ENCODE measurements at regions not wholly inside any gene's neighbourhood (a gene's known extent, or its start where the extent isn't known, plus 50 kb on each side); places are given as distances from the start of the nearest gene placed in this dataset.
A peak's percentile ranks its signal among the peaks of the same experiment; 100 is the strongest.
"Not testable (repeated sequence)": the region's sequence is repeated elsewhere in the genome, so short reads cannot be mapped to it uniquely, and the experiment has no call there.

GRCh38 chr2:109690822-109691541, 76.8 kb downstream of the SOWAHC start:
- in situ Hi-C loops (cut with HindIII; ENCODE audit: low pct_ligation_motif_present, low sequenced_read_pairs): no loop called here
- H3K4me3 ChIP-seq (ENCODE audit: low read depth, low read length): no peak overlapping the region
- DNase-seq: no peak
- H3K27me3 ChIP-seq (replicated peaks): no peaks in the 10 kb centered on the region
- no peaks in the 10 kb centered on the region for H3K36me3 ChIP-seq (replicated peaks)
- TF ChIP-seq CTCF (IDR thresholded peaks at IDR 0.05; ENCODE audit: low read depth, low read length, missing control alignments): no peak
- H3K27ac ChIP-seq: no peak overlapping the region

DNA sequence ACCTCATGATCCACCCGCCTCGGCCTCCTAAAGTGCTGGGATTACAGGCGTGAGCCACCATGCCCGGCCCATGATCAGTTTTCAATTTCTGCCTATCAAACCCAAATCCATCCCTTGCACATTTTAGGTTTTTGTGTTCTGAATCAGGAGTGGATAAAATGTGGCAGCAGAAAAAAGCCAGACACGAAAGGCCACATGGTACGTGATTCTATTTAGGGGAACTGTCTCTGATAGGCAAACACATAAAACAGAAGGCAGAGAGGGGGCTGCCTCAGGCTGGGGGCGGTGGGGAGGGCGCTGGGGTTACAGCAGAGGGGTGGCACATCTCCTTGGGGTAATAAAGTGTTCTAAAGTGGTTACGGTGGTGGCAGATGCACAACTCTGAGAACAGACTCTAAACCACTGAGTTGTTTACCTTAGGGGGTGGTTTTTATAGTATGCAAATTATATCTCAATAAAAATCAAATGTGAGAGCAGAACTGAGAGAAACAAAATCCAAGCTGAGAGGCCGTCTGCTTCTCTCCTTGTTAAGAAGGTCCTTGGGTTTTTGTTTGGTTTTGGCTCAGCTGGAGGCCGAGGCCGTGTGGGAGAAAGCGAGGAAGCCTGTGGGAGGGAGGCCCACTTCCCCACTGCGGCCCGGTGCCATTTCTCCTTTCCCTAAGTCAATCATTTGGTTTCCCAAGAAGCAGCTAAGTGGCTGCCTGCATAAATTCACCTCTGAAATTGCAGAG, 78.0 kb downstream of the SOWAHC start:
- in situ Hi-C loops (cut with HindIII; ENCODE audit: low pct_ligation_motif_present, low sequenced_read_pairs): no loop called here

GRCh38 chr2:109692831-109693230, 78.7 kb downstream of the SOWAHC start:
- H3K27me3 ChIP-seq (replicated peaks): not testable (repeated sequence)

More for the DNA sequence above, 78.0 kb downstream of the SOWAHC start:
- Histone ChIP-seq H3K27me3 (replicated peaks) (no peaks in the 10 kb centered on the region), H3K36me3 (replicated peaks) (no peaks in the 10 kb centered on the region), H3K4me3 (ENCODE audit: low read depth, low read length) (no peak overlapping the region), H3K27ac (no peak overlapping the region)
- TF ChIP-seq CTCF (IDR thresholded peaks at IDR 0.05; ENCODE audit: low read depth, low read length, missing control alignments): no peak
- no peak for DNase-seq

GRCh38 chr2:109693292-109693691, 79.1 kb downstream of the SOWAHC start:
- in situ Hi-C loops (cut with HindIII; ENCODE audit: low pct_ligation_motif_present, low sequenced_read_pairs); DNase-seq; H3K27ac ChIP-seq; H3K36me3 ChIP-seq (replicated peaks); H3K27me3 ChIP-seq (replicated peaks); H3K4me3 ChIP-seq (ENCODE audit: low read depth, low read length): not testable (repeated sequence)

More at GRCh38 chr2:109692831-109693230, 78.7 kb downstream of the SOWAHC start:
- in situ Hi-C loops (cut with HindIII; ENCODE audit: low pct_ligation_motif_present, low sequenced_read_pairs); DNase-seq; H3K4me3 ChIP-seq (ENCODE audit: low read depth, low read length); H3K36me3 ChIP-seq (replicated peaks); H3K27ac ChIP-seq: not testable (repeated sequence)

- TF ChIP-seq CTCF (IDR thresholded peaks at IDR 0.05; ENCODE audit: low read depth, low read length, missing control alignments): no peak
- in situ Hi-C loops (cut with HindIII; ENCODE audit: low pct_ligation_motif_present, low sequenced_read_pairs): no loop called here
- H3K4me3 ChIP-seq (ENCODE audit: low read depth, low read length): no peak overlapping the region
- no peak overlapping the region for H3K27ac ChIP-seq
- DNase-seq: peak; percentile 24
- H3K36me3 ChIP-seq (replicated peaks): no peaks in the 10 kb centered on the region
- no peaks in the 10 kb centered on the region for H3K27me3 ChIP-seq (replicated peaks)
Measured at GRCh38 chr2:109694190-109694589, 80.0 kb downstream of the SOWAHC start.

- in situ Hi-C loops (cut with HindIII; ENCODE audit: low pct_ligation_motif_present, low sequenced_read_pairs): no loop called here
- Histone ChIP-seq H3K4me3 (ENCODE audit: low read depth, low read length) (no peak overlapping the region), H3K27me3 (replicated peaks) (no peaks in the 10 kb centered on the region), H3K36me3 (replicated peaks) (no peaks in the 10 kb centered on the region), H3K27ac (no peak overlapping the region)
- no peak for DNase-seq
- no peak for TF ChIP-seq CTCF (IDR thresholded peaks at IDR 0.05; ENCODE audit: low read depth, low read length, missing control alignments)
Measured at GRCh38 chr2:109695290-109695689, 81.1 kb downstream of the SOWAHC start.
